GM23338 (cell line): ENCODE measurements at regions not wholly inside any gene's neighbourhood (a gene's known extent, or its start where the extent isn't known, plus 50 kb on each side); places are given as distances from the start of the nearest gene placed in this dataset.
A peak's percentile ranks its signal among the peaks of the same experiment; 100 is the strongest.

ENCODE experiments used
- ATAC-seq: fragments of 200-7000 bp; cut with Tn5 transposase; 3 replicates; pipeline ENCODE4 v1.9.1; 2020
- DNase-seq: peaks from one replicate; pipeline ENCODE4 v3.0.0-alpha.2; 2015; ENCODE audit warnings: low spot score
- H2AFZ ChIP-seq: fragments of 200-600 bp; sonication (generic); 2 replicates; pipeline ENCODE4 v1.8.0; 2016; ENCODE audit warnings: antibody characterized with exemption, mild to moderate bottlenecking, moderate library complexity
- H3F3A ChIP-seq: fragments of 200-600 bp; sonication (generic); replicated peaks from 2 replicates; pipeline ENCODE4 v1.8.0; 2017; ENCODE audit warnings: antibody characterized with exemption, mixed run types, low read depth
- H3K27ac ChIP-seq: fragments of 200-600 bp; sonication (generic); 2 replicates; pipeline ENCODE4 v1.6.1; 2016; ENCODE audit warnings: low read depth
- H3K27me3 ChIP-seq: fragments of 200-600 bp; sonication (generic); 2 replicates; pipeline ENCODE4 v1.8.0; 2016; ENCODE audit warnings: mild to moderate bottlenecking, mixed run types, moderate library complexity; ENCODE audit not compliant: insufficient read depth
- H3K36me3 ChIP-seq: fragments of 200-600 bp; sonication (generic); 2 replicates; pipeline ENCODE4 v1.8.0; 2016; ENCODE audit warnings: mild to moderate bottlenecking; ENCODE audit not compliant: insufficient read depth
- H3K4me1 ChIP-seq: fragments of 200-600 bp; sonication (generic); 2 replicates; pipeline ENCODE4 v1.8.0; 2016; ENCODE audit warnings: mild to moderate bottlenecking, moderate library complexity; ENCODE audit not compliant: insufficient read depth
- H3K4me2 ChIP-seq: fragments of 200-600 bp; sonication (generic); 2 replicates; pipeline ENCODE4 v1.7.1; 2017; ENCODE audit warnings: mixed run types
- H3K4me3 ChIP-seq: fragments of 200-600 bp; sonication (generic); 2 replicates; pipeline ENCODE4 v1.6.1; 2016; ENCODE audit warnings: mixed run types
- H3K79me2 ChIP-seq: fragments of 200-600 bp; sonication (generic); replicated peaks from 2 replicates; pipeline ENCODE4 v1.8.0; 2017; ENCODE audit warnings: mild to moderate bottlenecking; ENCODE audit not compliant: insufficient read depth
- H3K9me2 ChIP-seq: fragments of 200-600 bp; sonication (generic); 2 replicates; pipeline ENCODE4 v1.8.0; 2017; ENCODE audit not compliant: insufficient read depth
- H4K20me1 ChIP-seq: fragments of 200-600 bp; sonication (generic); replicated peaks from 2 replicates; pipeline ENCODE4 v1.8.0; 2017; ENCODE audit warnings: mild to moderate bottlenecking; ENCODE audit not compliant: insufficient read depth
- H3K27ac Mint-ChIP-seq: 2 replicates; pipeline ENCODE4 v1.8.0; 2020; ENCODE audit warnings: inconsistent platforms, mild to moderate bottlenecking, moderate library complexity, mixed read lengths
- H3K27me3 Mint-ChIP-seq: 3 replicates; pipeline ENCODE4 v1.8.0; 2022; ENCODE audit warnings: low read depth, mild to moderate bottlenecking, moderate library complexity, mixed read lengths, inconsistent platforms; ENCODE audit not compliant: insufficient read depth, poor library complexity
- H3K36me3 Mint-ChIP-seq: 3 replicates; pipeline ENCODE4 v1.8.0; 2021; ENCODE audit warnings: low read depth, mild to moderate bottlenecking, inconsistent platforms, moderate library complexity, mixed read lengths
- H3K4me1 Mint-ChIP-seq: 3 replicates; pipeline ENCODE4 v1.8.0; 2020; ENCODE audit warnings: mild to moderate bottlenecking, inconsistent platforms, mixed read lengths
- H3K4me3 Mint-ChIP-seq: 3 replicates; pipeline ENCODE4 v1.8.0; 2021; ENCODE audit warnings: moderate library complexity, mild to moderate bottlenecking, inconsistent platforms, mixed read lengths
- H3K9me3 Mint-ChIP-seq: 3 replicates; pipeline ENCODE4 v1.8.0; 2020; ENCODE audit warnings: moderate library complexity, mild to moderate bottlenecking, inconsistent platforms, mixed read lengths
- CREB1 ChIP-seq: fragments of 250-450 bp; sonication (Bioruptor Pico); IDR thresholded peaks from 2 replicates; pipeline ENCODE4 v1.5.0; 2020; ENCODE audit warnings: low read depth, mild to moderate bottlenecking, moderate library complexity
- ETS1 ChIP-seq: IDR thresholded peaks from 2 replicates; pipeline ENCODE4 v1.6.1; 2016; ENCODE audit warnings: antibody characterized with exemption
- EZH2phosphoT487 ChIP-seq: fragments of 200-600 bp; sonication (generic); IDR thresholded peaks from one replicate; pipeline ENCODE4 v1.8.1; 2018; ENCODE audit warnings: antibody characterized with exemption; ENCODE audit not compliant: unreplicated experiment
- POLR2AphosphoS5 ChIP-seq: IDR thresholded peaks from 2 replicates; pipeline ENCODE4 v1.6.1; 2016; ENCODE audit warnings: antibody characterized with exemption, low read depth
- ZNF462 ChIP-seq: fragments of 250-450 bp; sonication (Bioruptor Pico); IDR thresholded peaks from 2 replicates; pipeline ENCODE4 v1.5.0; 2020; ENCODE audit warnings: mild to moderate bottlenecking, moderate library complexity
- TF ChIP-seq, protein P1 (sequence below), 2 experiments: fragments of 200-600 bp in 1 of 2; sonication (generic) in 1 of 2; conservative IDR thresholded peaks; 2 replicates each; pipeline versions ENCODE4 v1.5.1 to v1.6.1; 2016 to 2017; ENCODE audit warnings: antibody characterized with exemption in 2 of 2, low read depth in 2 of 2, mild to moderate bottlenecking in 2 of 2, moderate library complexity in 1 of 2

- Histone ChIP-seq H4K20me1 (no peaks in the 10 kb centered on the region), H3K4me2 (no peak overlapping the region), H3K4me3 (no peak overlapping the region), H3K27ac (no peak overlapping the region), H3K36me3 (no peaks in the 10 kb centered on the region), H3K9me2 (peaks cover 9% of the 10 kb centered on the region; the same call in 1 of the 2 replicates), H3K27me3 (no peaks in the 10 kb centered on the region), H3K4me1 (no peaks in the 10 kb centered on the region), H2AFZ (no peak overlapping the region), H3K79me2 (no peaks in the 10 kb centered on the region), H3F3A (no peaks in the 10 kb centered on the region)
- H3K27me3 Mint-ChIP-seq = no peaks in the 10 kb centered on the region
- no peak for ATAC-seq
- DNase-seq = peak; percentile 36
- H3K4me1 Mint-ChIP-seq = no peaks in the 10 kb centered on the region
- no peak for TF ChIP-seq ZNF462 (CRISPR knock-in tag)
- no peak for TF ChIP-seq EZH2phosphoT487
- TF ChIP-seq CREB1 = no peak
- no peak for TF ChIP-seq ETS1
- TF ChIP-seq, protein P1, sequence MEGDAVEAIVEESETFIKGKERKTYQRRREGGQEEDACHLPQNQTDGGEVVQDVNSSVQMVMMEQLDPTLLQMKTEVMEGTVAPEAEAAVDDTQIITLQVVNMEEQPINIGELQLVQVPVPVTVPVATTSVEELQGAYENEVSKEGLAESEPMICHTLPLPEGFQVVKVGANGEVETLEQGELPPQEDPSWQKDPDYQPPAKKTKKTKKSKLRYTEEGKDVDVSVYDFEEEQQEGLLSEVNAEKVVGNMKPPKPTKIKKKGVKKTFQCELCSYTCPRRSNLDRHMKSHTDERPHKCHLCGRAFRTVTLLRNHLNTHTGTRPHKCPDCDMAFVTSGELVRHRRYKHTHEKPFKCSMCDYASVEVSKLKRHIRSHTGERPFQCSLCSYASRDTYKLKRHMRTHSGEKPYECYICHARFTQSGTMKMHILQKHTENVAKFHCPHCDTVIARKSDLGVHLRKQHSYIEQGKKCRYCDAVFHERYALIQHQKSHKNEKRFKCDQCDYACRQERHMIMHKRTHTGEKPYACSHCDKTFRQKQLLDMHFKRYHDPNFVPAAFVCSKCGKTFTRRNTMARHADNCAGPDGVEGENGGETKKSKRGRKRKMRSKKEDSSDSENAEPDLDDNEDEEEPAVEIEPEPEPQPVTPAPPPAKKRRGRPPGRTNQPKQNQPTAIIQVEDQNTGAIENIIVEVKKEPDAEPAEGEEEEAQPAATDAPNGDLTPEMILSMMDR (conservative IDR thresholded peaks at IDR 0.05; ENCODE audit: low read depth in 2 of 2) = peak; percentile 38 to 58
- no peak for TF ChIP-seq POLR2AphosphoS5
- H3K36me3 Mint-ChIP-seq = no peaks in the 10 kb centered on the region
- H3K9me3 Mint-ChIP-seq = peaks cover 3% of the 10 kb centered on the region; the same call in 1 of the 3 replicates
- H3K4me3 Mint-ChIP-seq = no peak overlapping the region
- H3K27ac Mint-ChIP-seq = no peak overlapping the region
Observed at GRCh38 chr15:97804950-97805349, 155.6 kb upstream of the ARRDC4 start.
